HG02798 (cell line): ENCODE measurements at regions not wholly inside any gene's neighbourhood (a gene's known extent, or its start where the extent isn't known, plus 50 kb on each side); places are given as distances from the start of the nearest gene placed in this dataset.
"Not testable (repeated sequence)": the region's sequence is repeated elsewhere in the genome, so short reads cannot be mapped to it uniquely, and the experiment has no call there.

Experiments used
- ATAC-seq: cut with Tn5 transposase; IDR thresholded peaks from one replicate; pipeline ENCODE4 v1.9.1; 2021; ENCODE audit warnings: mild to moderate bottlenecking; ENCODE audit not compliant: unreplicated experiment, poor library complexity

GRCh38 chr18:8531084-8531483 lies 78.2 kb upstream of the RAB12 start:
- not testable (repeated sequence) for ATAC-seq

- ATAC-seq: no peak
These were observed 73.0 kb upstream of the RAB12 start for GRCh38 chr18:8536231-8536630.

- ATAC-seq: no peak
These were observed 72.3 kb upstream of the RAB12 start for GRCh38 chr18:8536922-8537321.

- no peak for ATAC-seq
These were observed 71.8 kb upstream of the RAB12 start for GRCh38 chr18:8537400-8537799.

- ATAC-seq: no peak
These were observed 70.3 kb upstream of the RAB12 start for GRCh38 chr18:8538935-8539334.

GRCh38 chr18:8546677-8547076 lies 62.6 kb upstream of the RAB12 start:
- ATAC-seq: no peak

GRCh38 chr18:8548186-8548585 lies 61.1 kb upstream of the RAB12 start:
- no peak for ATAC-seq

- ATAC-seq: no peak
These were observed 59.9 kb upstream of the RAB12 start for GRCh38 chr18:8549254-8549757.

- no peak for ATAC-seq
These were observed 57.1 kb upstream of the RAB12 start for GRCh38 chr18:8552151-8552550.

- no peak for ATAC-seq
These were observed 54.9 kb upstream of the RAB12 start for GRCh38 chr18:8554354-8554753.

- ATAC-seq: no peak
These were observed 52.8 kb upstream of the RAB12 start for GRCh38 chr18:8556424-8556823.
